DMS79 (cell line): ENCODE measurements at regions not wholly inside any gene's neighbourhood (a gene's known extent, or its start where the extent isn't known, plus 50 kb on each side); places are given as distances from the start of the nearest gene placed in this dataset.
"Not testable (repeated sequence)": the region's sequence is repeated elsewhere in the genome, so short reads cannot be mapped to it uniquely, and the experiment has no call there.

ENCODE experiments used
- DNase-seq: peaks from one replicate; lab custom pipeline; 2025; lab: John Stamatoyannopoulos, UW

- not testable (repeated sequence) for DNase-seq
Observed at GRCh38 chr12:131656796-131657195, 54.1 kb upstream of the SFSWAP start.

GRCh38 chr12:131658605-131659004 lies 52.3 kb upstream of the SFSWAP start:
- DNase-seq, result not testable (repeated sequence)

GRCh38 chr12:131659484-131659883 lies 51.4 kb upstream of the SFSWAP start:
- DNase-seq, result not testable (repeated sequence)

GRCh38 chr12:131659976-131660375 lies 50.9 kb upstream of the SFSWAP start:
- not testable (repeated sequence) for DNase-seq

- not testable (repeated sequence) for DNase-seq
Observed at GRCh38 chr12:131660401-131660800, 50.5 kb upstream of the SFSWAP start.
